HT-29 (cell line): ENCODE measurements at regions not wholly inside any gene's neighbourhood (a gene's known extent, or its start where the extent isn't known, plus 50 kb on each side); places are given as distances from the start of the nearest gene placed in this dataset.
"Not testable (repeated sequence)": the region's sequence is repeated elsewhere in the genome, so short reads cannot be mapped to it uniquely, and the experiment has no call there.

Experiments
- DNase-seq: peaks from one replicate; pipeline ENCODE4 v3.0.0-alpha.2; 2015; ENCODE audit warnings: low spot score

DNA sequence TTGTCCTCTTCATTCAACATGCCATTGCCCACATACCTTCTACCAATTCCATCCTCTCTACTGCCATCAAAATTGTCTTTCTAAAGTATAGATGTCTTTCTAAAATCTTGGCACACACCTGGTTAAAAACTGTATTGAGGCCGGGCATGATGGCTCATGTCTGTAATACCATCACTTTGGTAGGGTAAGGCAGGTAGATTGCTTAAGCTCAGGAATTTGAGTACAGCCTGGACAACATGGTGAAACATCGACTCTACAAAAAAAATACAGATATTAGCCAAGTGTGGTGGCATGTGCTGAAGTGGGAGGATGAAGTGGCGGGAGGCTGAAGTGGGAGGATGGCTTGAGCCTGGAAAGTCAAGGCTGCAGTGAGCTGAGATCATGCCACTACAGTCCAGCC lies 412.1 kb downstream of the TMEM38B start:
- no peak for DNase-seq

DNA sequence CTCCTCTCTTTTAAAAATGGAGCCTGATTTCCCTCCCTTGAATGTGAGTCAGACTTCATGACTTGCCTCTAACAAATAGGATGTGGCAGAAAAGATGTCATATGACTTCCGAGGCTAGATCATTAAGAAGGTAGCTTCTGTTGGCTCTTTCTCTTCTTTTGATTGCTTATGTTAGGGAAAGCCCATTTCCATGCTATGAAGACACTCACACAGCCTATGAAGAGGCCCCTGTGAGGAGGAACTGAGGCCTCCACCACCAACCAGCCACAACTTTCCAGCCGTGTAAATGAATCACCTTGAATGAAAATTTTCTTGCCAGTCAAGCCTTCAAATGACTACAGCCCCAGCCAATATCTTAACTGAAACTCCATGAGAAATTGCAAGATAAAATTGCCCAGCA lies 413.4 kb downstream of the TMEM38B start:
- DNase-seq = no peak

DNA sequence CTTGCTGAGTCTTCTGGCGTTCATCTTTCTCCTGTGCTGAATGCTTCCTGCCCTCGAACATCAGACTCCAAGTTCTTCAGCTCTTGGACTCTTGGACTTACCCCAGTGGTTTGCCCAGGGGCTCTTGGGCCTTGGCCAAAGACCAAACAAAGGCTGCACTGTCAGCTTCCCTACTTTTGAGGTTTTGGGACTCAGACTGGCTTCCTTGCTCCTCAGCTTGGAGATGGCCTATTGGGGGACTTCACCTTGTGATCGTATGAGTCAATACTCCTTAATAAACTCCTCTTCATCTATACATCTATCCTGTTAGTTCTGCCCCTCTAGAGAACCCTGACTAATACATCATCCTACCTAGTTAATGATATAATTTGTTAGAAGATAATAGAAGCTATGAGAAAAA lies 415.4 kb downstream of the TMEM38B start:
- DNase-seq = not testable (repeated sequence)

DNA sequence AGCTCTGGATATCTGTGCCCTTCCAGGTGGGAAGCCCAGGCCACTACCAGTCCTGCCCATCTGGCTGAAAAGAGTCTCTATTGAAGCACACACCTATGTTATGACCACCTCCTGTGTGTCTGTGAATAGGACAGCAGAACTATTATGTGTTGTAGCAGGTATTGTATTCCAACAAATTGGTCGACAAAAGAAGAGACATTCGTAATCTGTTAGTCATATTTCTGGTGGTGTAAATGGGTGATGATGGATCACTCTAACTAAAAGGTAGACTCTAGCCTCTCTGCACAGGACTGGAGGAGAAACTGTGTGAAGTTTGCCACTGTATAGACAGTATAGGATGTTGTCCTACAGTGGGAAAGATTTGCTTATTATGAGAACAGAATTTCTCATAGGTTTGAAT lies 416.1 kb downstream of the TMEM38B start:
- no peak for DNase-seq

DNA sequence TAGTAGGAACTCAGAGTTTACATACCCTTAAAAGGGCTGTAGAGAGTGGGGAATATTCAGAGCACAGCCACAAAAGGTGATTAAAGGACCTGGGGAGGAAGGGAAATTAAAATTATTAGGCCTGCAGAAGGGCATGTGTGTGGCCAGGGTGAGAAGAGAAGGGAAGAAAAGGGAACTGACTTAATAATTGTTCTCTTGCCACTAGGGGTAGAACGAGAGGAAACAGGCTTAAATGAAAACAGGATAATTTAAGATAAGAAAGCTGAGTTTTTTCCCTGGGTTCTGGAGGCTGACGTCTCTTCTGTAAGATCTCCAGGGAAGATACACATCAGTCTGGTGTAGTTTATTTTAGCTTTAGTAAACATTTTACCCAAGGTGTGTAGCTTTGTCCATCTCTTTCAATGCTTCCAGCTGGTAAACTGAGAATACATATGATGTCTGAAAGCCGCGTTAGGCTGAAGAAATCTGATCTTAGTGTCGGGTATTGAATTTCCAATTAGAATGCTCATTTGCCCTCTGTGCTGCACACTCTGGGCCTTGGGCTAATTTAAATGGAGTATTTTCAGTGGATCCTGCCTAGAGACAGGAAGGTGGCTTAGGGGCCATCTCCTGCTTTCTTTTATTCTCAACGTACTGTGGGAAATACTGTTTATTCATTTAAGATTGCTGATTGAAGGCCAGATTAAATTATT lies 416.8 kb downstream of the TMEM38B start:
- no peak for DNase-seq

DNA sequence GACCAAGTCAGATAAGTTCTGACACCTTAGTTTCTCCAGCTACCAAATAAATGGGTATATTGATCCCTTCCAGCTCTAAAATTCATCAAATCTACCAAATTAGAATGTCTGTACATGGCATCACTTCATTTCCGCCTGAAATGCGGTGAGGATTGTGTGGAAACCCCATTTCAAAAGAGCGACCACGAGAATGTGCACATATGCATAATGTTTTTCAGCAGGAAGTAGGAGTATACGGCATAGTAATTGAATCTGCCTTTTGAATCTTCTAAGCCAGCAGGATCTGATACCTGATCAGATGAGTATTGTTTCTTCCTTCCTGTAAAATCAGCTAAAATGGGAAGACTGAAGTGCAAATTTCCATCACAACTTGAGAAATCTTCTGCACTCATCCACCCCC lies 418.6 kb downstream of the TMEM38B start:
- no peak for DNase-seq

DNA sequence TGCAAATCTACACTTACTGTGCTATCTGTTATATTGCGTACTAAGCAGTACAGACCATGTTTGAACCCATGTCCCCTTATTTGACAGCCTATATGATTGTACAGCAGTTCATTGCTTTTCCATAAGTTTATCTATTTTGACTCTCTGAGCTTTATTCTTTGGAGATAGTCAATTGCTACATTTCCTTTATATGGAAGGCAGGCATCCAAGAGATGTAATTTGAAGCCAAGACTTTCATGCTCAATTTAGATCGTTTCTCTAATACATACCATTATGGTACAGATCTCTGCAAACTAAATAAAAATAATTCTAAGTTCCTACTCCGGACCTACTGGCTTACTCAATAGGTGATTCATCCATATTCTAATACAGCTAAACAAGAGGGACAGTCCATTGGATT lies 424.8 kb downstream of the TMEM38B start:
- DNase-seq = no peak

DNA sequence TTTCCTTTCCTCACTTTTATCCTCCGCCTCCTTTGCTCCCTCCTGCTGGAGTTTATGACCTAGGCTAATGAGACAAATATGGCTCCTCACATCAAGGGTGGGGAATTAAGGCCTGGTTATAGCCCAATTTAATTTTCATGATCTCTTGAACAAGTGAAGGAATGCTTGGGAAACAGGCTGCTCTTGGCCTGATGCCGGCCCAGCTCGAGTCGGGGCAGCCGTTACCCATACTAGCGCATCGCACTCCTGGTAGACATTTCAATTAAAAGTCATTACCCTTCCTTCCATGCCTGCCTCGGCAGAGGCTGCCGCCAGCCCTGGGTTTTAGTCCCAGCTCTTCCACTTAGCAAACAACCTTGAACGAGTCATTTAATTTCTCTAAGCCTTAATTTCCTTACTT lies 425.7 kb downstream of the TMEM38B start:
- DNase-seq = no peak

DNA sequence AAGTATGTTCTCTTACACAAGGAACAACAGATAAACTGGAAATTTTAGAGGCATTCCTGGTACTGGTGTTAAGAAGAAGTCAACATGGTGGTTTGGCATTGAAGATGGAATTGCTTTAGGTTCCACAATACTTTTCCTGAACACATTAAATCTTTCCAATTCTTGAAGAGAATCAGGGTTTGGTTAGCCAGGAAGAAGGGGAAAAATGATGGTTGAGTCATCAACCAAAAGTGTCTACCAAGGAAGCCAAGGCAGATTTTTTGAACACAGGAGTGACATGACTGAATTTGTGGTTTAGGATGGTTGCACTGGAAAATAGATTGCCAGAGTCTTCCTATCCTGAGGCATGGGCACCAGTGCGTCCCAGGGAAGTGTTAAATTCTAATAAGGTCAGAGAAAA lies 433.4 kb downstream of the TMEM38B start:
- DNase-seq = no peak

DNA sequence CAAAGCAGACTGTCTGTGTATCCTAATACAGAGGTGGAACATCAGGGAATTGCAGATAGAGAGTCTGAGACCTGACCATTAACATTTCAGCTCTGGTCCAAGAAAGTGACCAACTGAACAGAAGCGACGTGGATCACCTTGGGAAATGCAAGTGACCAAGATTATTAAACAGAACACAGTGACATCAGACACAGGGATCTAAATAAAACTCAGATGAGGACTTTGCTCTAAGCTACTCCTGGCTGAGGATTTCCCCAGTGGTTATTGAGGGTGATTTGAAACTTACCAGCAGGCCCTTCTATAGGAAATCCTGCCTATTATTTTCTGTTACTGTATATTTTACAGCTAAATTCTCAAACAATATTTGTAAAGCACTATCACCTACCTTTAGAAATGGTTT lies 436.0 kb downstream of the TMEM38B start:
- DNase-seq = no peak

DNA sequence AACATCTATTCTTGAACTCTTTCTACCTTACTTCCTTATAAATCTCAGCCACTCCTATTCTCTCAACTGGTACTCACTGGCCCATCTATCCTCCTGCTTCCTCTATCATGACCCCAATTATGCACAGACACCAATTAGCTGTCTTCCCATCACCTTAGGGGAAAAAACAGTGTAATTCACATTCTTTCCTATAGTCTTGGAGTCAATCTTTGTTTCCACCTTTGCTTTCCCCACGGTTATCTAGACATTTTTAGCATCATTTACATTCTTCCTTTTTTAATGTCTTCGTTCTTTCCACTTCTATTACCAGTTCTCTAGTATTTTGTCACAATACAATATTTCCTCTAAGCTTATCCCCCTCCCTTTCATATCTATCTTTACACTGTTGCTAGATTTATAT lies 449.4 kb downstream of the TMEM38B start:
- no peak for DNase-seq

DNA sequence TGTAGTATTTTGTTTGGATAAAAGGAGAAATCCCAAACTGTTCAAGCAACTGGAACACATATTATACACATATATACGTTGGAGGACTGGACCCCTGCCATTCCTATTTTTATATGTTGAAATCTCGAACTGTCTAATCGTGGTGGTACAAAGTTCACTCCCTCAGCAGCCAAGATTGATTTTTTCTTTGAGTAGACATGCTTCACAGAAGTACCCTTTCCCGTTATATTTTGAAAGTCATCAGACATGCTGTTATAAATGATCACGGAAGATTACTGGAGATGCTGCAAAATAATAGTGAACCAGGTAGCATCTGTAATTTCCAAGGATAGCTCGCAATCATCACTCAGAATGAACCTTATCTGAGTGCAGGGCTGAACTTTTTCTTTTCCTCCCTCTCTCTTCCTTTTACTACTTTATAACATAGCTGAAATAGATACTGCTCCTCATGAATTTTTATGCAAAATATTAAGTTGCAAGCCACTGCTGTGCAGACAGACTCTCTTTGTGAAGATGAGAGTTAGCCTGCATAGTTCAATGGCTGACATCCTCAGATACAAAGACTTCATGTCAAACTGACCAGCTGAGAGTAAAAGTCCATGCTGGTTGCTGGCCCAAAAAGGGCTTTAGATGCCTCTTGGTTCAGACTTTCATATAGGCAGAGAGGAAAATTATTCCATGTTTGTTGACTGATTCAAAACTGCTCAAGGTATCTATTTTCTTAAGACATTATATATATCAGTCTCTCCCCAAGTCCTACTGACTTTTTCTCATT lies 451.9 kb downstream of the TMEM38B start:
- no peak for DNase-seq

DNA sequence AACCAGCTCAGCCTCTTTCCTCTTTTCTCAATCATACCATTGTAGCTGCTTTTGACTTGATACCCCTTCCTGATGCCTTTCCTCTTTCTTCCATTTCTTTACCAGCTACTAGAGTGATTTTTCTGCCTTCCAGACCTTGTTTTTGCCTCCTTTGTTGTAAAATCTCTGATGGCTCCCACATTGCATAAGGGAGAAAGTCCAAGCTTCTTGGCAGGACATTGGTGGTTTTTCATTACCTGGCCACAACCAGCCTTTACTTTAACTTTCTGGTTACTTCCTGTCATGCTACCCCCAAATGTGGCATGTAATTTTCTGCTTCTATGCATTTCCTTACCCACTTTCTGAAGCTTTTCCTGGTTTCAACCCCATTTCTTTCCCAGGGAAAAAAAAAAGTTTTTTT lies 452.5 kb downstream of the TMEM38B start:
- DNase-seq = no peak

DNA sequence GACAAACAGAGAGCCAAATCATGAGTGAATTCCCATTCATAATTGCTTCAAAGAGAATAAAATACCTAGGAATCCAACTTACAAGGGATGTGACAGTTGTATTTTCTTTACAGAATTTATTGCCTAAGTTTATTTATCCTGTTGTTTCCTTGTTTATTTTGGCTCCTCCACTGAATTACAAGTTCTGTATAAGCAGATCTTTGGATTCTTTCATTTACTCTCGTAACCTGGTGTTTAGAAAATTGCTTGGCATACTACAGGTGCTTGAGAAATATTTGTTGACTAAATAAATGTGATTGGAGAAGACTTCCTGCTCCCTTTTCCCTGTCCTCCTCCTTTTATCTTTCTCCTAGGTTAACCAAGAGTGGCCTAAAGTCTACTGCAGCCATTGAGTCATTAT lies 455.6 kb downstream of the TMEM38B start:
- DNase-seq = no peak

DNA sequence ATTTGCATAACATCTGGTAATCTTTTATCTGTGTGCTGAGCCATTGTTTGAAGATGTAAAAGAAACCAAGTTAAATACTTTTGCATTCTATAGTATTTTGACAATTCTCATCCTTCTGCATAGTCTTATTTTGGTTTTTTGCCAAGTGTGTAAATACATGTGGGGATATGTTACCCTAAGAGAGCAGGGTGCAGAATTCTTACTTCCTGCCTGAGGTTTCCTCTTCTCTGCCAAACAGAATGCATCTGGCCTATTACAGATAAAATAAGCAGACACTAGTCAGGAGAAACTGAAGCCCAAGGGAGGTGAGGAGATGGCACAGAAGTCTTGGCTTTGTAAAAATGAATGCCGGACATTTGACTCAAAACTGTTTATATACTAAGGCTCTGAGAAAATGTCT lies 462.1 kb downstream of the TMEM38B start:
- no peak for DNase-seq

DNA sequence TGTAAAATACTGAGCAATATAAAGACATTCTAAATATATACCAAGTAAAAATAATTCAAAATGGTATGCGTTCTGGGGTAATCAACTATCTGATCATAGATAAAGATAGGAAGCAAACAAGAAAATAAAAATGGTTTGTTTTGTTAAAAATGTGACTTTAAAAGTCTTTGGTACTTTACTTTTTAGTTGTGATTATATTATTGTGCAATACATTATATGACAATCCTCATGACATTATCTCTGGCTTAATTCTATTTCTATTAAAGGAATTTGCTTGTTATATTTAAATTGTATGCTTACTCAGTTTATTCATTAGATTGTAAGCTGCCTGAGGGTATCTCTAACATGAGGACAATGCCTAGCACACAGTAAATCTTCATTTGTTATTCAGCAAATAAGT lies 477.9 kb downstream of the TMEM38B start:
- DNase-seq = no peak

DNA sequence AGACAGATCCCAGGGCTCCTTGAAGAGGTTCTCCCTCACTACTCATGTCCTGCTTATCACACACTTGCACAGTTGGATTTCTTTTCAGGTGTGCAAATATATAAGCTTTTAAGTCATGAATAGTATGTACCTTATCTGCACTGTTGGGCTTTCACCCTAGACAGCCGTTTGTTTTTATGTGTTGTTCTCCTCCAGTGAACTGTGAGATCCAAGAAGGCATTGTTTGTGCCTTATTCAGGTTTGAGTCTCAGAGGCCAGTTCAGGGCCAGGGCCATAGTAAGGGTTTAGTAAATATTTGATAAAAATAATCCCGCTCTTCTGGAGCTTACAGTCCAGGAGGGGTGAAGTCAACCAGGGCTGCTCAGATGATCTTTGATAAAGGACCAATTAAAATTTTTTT lies 480.0 kb downstream of the TMEM38B start:
- no peak for DNase-seq

DNA sequence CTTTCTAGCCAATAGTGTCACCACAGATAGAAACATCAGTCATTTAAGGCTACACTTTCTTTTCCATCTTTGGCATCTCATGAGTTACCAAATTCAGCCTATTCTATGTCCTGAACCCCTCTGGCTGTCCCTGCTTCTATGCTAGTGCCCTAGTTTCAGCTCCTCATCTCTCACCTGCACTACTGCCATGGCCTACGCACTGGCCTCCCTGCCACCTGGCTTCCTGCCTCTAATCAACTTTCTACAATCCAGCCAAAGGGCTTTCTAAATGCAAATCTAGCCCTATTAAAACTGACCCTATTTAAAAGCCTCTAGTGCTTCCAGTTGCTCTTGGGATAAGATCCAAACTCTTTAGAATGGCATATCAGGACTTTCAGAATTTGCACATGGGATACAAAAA lies 482.9 kb downstream of the TMEM38B start:
- DNase-seq = no peak

DNA sequence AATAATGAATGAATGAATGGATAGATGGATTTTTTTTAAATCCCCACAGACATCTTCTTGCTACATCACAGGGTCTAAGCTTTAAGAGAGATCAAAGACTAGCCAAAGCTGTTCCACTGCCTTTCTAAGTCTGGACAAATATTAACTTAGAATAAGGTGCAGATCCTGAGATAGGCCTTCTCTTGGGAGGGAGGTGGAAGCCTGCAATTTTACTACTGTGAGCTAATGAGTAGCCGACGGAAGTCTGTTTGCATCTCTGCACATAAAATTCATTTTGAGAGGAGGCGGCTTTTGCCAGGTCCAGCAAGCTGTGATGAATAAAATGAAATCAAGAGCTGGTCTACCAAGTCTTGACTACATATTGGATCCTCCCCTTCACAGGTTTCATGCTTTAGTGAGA lies 484.9 kb downstream of the TMEM38B start:
- DNase-seq = no peak

DNA sequence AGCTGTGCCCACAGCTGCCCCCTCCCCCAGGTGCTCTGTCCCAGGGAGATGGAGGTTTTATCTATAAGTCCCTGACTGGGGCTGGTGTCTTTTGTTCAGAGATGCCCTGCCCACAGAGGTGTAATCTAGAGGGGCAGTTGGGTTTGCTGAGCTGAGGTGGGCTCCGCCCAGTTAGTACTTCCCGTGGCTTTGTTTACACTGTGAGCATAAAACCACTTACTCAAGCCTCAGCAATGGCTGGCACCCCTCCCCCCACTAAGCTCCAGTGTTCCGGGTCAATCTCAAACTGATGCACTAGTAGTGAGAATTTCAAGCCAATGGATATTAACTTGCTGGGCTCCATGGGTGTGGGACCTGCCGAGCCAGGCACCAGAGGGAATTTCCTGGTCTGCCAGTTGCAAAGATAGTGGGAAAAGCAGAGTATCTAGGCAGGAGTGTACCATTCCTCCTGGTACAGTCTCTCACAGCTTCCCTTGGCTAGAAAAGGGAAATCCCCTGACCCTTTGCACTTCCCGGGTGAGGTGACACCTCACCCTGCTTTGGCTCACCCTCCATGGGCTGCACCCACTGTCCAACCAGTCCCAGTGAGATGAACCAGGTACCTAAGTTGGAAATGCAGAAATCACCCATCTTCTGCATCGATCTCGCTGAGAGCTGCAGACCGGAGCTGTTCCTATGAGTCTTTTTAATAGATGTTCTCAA lies 509.6 kb downstream of the TMEM38B start:
- DNase-seq = not testable (repeated sequence)

DNA sequence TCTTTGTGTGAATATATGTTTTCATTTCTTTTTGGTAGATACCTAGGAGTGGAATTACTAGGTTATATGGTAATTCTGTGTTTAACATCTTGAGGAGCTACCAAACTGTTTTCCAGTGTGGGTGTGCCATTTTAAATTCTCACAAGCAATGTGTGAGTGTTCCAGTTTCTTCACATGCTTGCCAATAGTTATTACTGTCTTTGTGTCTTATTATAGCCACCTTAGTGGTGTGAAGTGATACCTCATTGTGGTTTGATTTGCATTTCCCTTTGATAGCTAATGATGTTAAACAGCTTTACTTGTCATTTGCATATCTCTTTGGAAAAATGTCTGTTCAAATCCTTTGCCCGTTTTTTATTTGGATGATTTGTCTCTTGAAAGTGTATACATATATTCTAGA lies 513.0 kb downstream of the TMEM38B start:
- no peak for DNase-seq

DNA sequence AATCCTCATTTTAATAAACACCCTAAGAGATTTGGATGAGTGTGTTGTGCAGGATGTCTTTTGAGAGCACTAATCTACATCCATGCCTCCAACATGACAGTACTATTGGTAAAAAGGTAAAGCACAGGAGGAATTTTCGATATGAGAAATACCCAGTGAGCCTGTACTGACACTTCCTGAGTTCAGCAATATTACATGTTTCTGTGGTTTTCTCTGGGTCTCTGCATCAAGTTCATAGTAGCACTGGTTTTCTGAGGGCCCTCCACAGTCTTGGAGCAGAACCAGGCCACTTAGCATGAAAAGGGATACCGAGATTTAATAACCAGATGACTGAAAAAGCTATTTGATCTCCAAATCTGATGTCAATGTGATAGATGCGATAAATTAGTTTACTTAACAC lies 524.1 kb downstream of the TMEM38B start:
- DNase-seq = no peak

DNA sequence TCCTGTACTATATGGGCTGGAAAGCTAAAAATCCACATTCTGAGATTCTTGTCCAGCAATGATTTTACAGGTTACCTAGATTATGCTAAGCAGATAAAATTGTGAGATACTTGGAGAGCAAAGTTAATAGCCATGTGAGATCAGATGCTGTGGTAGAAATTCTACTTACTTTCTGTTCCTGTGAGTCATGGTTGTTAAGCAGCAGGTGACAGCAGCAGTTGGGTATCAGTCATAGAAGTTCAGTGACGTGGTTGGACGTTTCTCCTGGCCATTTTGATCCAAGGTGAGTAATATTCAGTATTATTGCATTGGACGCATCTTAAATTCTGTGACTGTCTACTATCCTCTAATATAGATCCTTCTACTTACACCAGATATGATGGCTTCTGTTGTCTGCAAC lies 524.5 kb downstream of the TMEM38B start:
- DNase-seq = no peak
